Large intestine (tissue), 3 donors: ENCODE measurements at regions not wholly inside any gene's neighbourhood (a gene's known extent, or its start where the extent isn't known, plus 50 kb on each side); places are given as distances from the start of the nearest gene placed in this dataset.

Experiments used
- DNase-seq, 2 donors: peaks; one replicate each; pipeline versions ENCODE4 v3.0.0 to v3.0.0-alpha.2; 2013
- H3K27ac ChIP-seq: one replicate; pipeline ENCODE4 v1.5.1; 2013; ENCODE audit warnings: low read length
- H3K27me3 ChIP-seq: 2 replicates; pipeline ENCODE4 v1.6.1; 2013; ENCODE audit warnings: low read length; ENCODE audit not compliant: control insufficient read depth, insufficient read depth
- H3K36me3 ChIP-seq: 2 replicates; pipeline ENCODE4 v1.6.1; 2013; ENCODE audit warnings: low read length; ENCODE audit not compliant: control insufficient read depth, insufficient read depth
- H3K4me1 ChIP-seq: one replicate; pipeline ENCODE4 v1.6.1; 2013; ENCODE audit warnings: low read length; ENCODE audit not compliant: control insufficient read depth, insufficient read depth
- H3K4me3 ChIP-seq: one replicate; pipeline ENCODE4 v1.5.1; 2013; ENCODE audit warnings: low read length
- H3K9me3 ChIP-seq: one replicate; pipeline ENCODE4 v1.6.1; 2013; ENCODE audit warnings: mild to moderate bottlenecking, low read depth, low read length, moderate library complexity; ENCODE audit not compliant: control insufficient read depth
- WGBS: methylation state at CpG from one replicate; pipeline ENCODE4 v1.1.5; 2013; ENCODE audit warnings: low lambda C conversion rate; ENCODE audit not compliant: insufficient coverage; 5-methylcytosine and 5-hydroxymethylcytosine counted together

- no peaks in the 10 kb centered on the region for H3K27me3 ChIP-seq
- WGBS: no CpG with 5 or more reads among the region's 12 CpGs
- no peak overlapping the region for H3K4me3 ChIP-seq
- H3K9me3 ChIP-seq: peaks cover 4% of the 10 kb centered on the region
- H3K4me1 ChIP-seq: no peaks in the 10 kb centered on the region
- no peaks in the 10 kb centered on the region for H3K36me3 ChIP-seq
- H3K27ac ChIP-seq: no peak overlapping the region
- DNase-seq: no peak
Measured at GRCh38 chr10:56068473-56069263, 292.4 kb downstream of the ZWINT start.

- Histone ChIP-seq H3K36me3 (no peaks in the 10 kb centered on the region), H3K27ac (no peak overlapping the region), H3K4me1 (no peaks in the 10 kb centered on the region), H3K4me3 (no peak overlapping the region), H3K9me3 (peaks cover 4% of the 10 kb centered on the region), H3K27me3 (no peaks in the 10 kb centered on the region)
- no peak for DNase-seq
- WGBS: no CpG with 5 or more reads among the region's 2 CpGs
Measured at GRCh38 chr10:56068040-56068439, 293.0 kb downstream of the ZWINT start.

DNA sequence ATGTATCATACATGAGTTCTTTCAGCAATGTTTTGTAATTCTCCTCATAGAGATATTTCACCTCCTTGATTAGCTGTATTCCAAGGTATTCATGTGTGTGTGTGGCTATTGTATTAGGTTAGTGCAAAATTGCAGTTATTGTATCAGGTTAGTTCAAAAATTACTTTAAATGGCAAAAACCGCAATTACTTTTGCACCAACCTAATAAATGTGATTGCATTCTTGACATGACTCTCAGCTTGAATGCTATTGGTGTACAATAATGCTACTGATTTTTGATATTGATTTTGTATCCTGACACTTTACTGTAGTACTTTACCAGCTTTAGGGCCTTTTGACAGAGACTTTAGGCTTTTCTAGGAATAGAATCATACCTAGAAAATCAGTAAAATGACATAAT is 297.4 kb downstream of the ZWINT start:
- Histone ChIP-seq H3K27me3 (no peaks in the 10 kb centered on the region), H3K4me3 (no peak overlapping the region), H3K27ac (no peak overlapping the region), H3K9me3 (peaks cover 4% of the 10 kb centered on the region), H3K4me1 (no peaks in the 10 kb centered on the region), H3K36me3 (no peaks in the 10 kb centered on the region)
- WGBS: 80% methylated on average over 1 of the region's 1 CpG
- no peak for DNase-seq

GRCh38 chr10:56057860-56058259 is 303.2 kb downstream of the ZWINT start:
- Histone ChIP-seq H3K4me3 (no peak overlapping the region), H3K27me3 (no peaks in the 10 kb centered on the region), H3K27ac (no peak overlapping the region), H3K9me3 (no peaks in the 10 kb centered on the region), H3K4me1 (no peaks in the 10 kb centered on the region), H3K36me3 (no peaks in the 10 kb centered on the region)
- WGBS: 88% methylated on average over 1 of the region's 2 CpGs
- no peak for DNase-seq

- Histone ChIP-seq H3K4me1 (no peaks in the 10 kb centered on the region), H3K36me3 (no peaks in the 10 kb centered on the region), H3K4me3 (no peak overlapping the region), H3K27ac (no peak overlapping the region), H3K27me3 (no peaks in the 10 kb centered on the region), H3K9me3 (no peaks in the 10 kb centered on the region)
- DNase-seq: no peak
- no CpG with 5 or more reads among the region's 8 CpGs for WGBS
Measured at GRCh38 chr10:56035489-56035888, 325.6 kb downstream of the ZWINT start.

- Histone ChIP-seq H3K4me3 (no peak overlapping the region), H3K9me3 (no peaks in the 10 kb centered on the region), H3K27me3 (no peaks in the 10 kb centered on the region), H3K4me1 (no peaks in the 10 kb centered on the region), H3K27ac (no peak overlapping the region), H3K36me3 (no peaks in the 10 kb centered on the region)
- WGBS: 72% methylated on average over 3 of the region's 5 CpGs
- DNase-seq: no peak
Measured at GRCh38 chr10:56028298-56029132, 332.5 kb downstream of the ZWINT start.

GRCh38 chr10:56012101-56012500 is 349.0 kb downstream of the ZWINT start:
- Histone ChIP-seq H3K27ac (no peak overlapping the region), H3K36me3 (no peaks in the 10 kb centered on the region), H3K4me3 (no peak overlapping the region), H3K9me3 (no peaks in the 10 kb centered on the region), H3K4me1 (no peaks in the 10 kb centered on the region), H3K27me3 (no peaks in the 10 kb centered on the region)
- no peak for DNase-seq

GRCh38 chr10:56003555-56003954 is 357.5 kb downstream of the ZWINT start:
- no peak for DNase-seq
- no peaks in the 10 kb centered on the region for H3K27me3 ChIP-seq
- H3K4me1 ChIP-seq: no peaks in the 10 kb centered on the region
- no peaks in the 10 kb centered on the region for H3K36me3 ChIP-seq
- no peak overlapping the region for H3K4me3 ChIP-seq
- H3K9me3 ChIP-seq: no peaks in the 10 kb centered on the region
- H3K27ac ChIP-seq: no peak overlapping the region
- 92% methylated on average over 2 of the region's 2 CpGs for WGBS

GRCh38 chr10:55989188-55989587 is 371.9 kb downstream of the ZWINT start:
- Histone ChIP-seq H3K27ac (no peak overlapping the region), H3K36me3 (no peaks in the 10 kb centered on the region), H3K4me1 (no peaks in the 10 kb centered on the region), H3K9me3 (no peaks in the 10 kb centered on the region), H3K4me3 (no peak overlapping the region), H3K27me3 (no peaks in the 10 kb centered on the region)
- 0% methylated on average over 1 of the region's 3 CpGs for WGBS
- no peak for DNase-seq

DNA sequence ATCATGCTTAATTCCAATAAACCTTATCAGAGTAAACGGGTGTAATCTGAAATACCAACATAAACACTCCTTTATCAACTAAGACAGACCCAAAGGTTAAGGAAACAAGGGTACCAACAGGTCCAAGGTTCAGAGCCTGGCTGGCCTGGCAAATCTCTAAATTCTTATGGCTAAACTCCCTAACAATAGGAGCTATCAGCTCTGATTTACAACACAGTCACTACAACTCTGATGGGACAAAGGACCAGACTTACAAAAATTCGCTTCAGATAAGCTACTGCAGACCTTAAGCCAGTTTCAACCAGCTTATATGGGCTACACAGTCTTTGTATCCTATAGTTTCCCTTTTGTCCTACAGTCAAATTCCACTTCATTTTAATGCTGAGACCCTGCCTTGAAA is 381.9 kb downstream of the ZWINT start:
- H3K27ac ChIP-seq: no peak overlapping the region
- H3K4me1 ChIP-seq: no peaks in the 10 kb centered on the region
- H3K27me3 ChIP-seq: no peaks in the 10 kb centered on the region
- no peaks in the 10 kb centered on the region for H3K36me3 ChIP-seq
- H3K9me3 ChIP-seq: no peaks in the 10 kb centered on the region
- no peak overlapping the region for H3K4me3 ChIP-seq
- WGBS: no CpG with 5 or more reads among the region's 2 CpGs
- DNase-seq: no peak
